Glutamatergic neuron (in vitro differentiated cells): ENCODE measurements at regions not wholly inside any gene's neighbourhood (a gene's known extent, or its start where the extent isn't known, plus 50 kb on each side); places are given as distances from the start of the nearest gene placed in this dataset.

Source experiments
- DNase-seq: peaks from one replicate; pipeline ENCODE4 v3.0.0; 2022
- H3K27ac Mint-ChIP-seq: one replicate; pipeline ENCODE4 v1.8.0; 2020; ENCODE audit warnings: mild to moderate bottlenecking, mixed read lengths, inconsistent platforms; ENCODE audit not compliant: unreplicated experiment
- H3K27me3 Mint-ChIP-seq: one replicate; pipeline ENCODE4 v1.8.0; 2020; ENCODE audit warnings: mild to moderate bottlenecking, moderate library complexity, mixed read lengths, inconsistent platforms; ENCODE audit not compliant: unreplicated experiment
- H3K36me3 Mint-ChIP-seq: one replicate; pipeline ENCODE4 v1.8.0; 2020; ENCODE audit warnings: mild to moderate bottlenecking, mixed read lengths, inconsistent platforms; ENCODE audit not compliant: unreplicated experiment
- H3K4me1 Mint-ChIP-seq: one replicate; pipeline ENCODE4 v1.8.0; 2020; ENCODE audit warnings: mild to moderate bottlenecking, low read depth, mixed read lengths, inconsistent platforms; ENCODE audit not compliant: unreplicated experiment
- H3K4me3 Mint-ChIP-seq: one replicate; pipeline ENCODE4 v1.8.0; 2020; ENCODE audit warnings: mild to moderate bottlenecking, mixed read lengths, inconsistent platforms; ENCODE audit not compliant: unreplicated experiment
- H3K9me3 Mint-ChIP-seq: one replicate; pipeline ENCODE4 v1.8.0; 2020; ENCODE audit warnings: mild to moderate bottlenecking, moderate library complexity, mixed read lengths, inconsistent platforms; ENCODE audit not compliant: unreplicated experiment
- CTCF ChIP-seq: fragments of 200-600 bp; sonication (generic); IDR thresholded peaks from one replicate; pipeline ENCODE4 v1.5.0; 2021; ENCODE audit not compliant: partially characterized antibody, unreplicated experiment

- DNase-seq: peak; percentile 10
- H3K9me3 Mint-ChIP-seq: peaks cover 10% of the 10 kb centered on the region
These were observed 347.1 kb downstream of the SEC14L1 start for GRCh38 chr17:77487677-77488530.

GRCh38 chr17:77488531-77489238 is 347.9 kb downstream of the SEC14L1 start:
- peaks cover 12% of the 10 kb centered on the region for H3K9me3 Mint-ChIP-seq
- peak; percentile 15 for DNase-seq
- H3K4me1 Mint-ChIP-seq: peaks cover 5% of the 10 kb centered on the region
- H3K27ac Mint-ChIP-seq: no peak overlapping the region
- H3K4me3 Mint-ChIP-seq: no peak overlapping the region
- H3K27me3 Mint-ChIP-seq: peaks cover 13% of the 10 kb centered on the region
- H3K36me3 Mint-ChIP-seq: peaks cover 5% of the 10 kb centered on the region
- TF ChIP-seq CTCF: no peak

More at GRCh38 chr17:77487677-77488530, 347.1 kb downstream of the SEC14L1 start:
- no peak for TF ChIP-seq CTCF
- Mint-ChIP-seq H3K4me1 (peaks cover 5% of the 10 kb centered on the region), H3K36me3 (peaks cover 5% of the 10 kb centered on the region), H3K27me3 (peaks cover 10% of the 10 kb centered on the region), H3K4me3 (no peak overlapping the region), H3K27ac (no peak overlapping the region)

GRCh38 chr17:77489239-77489892 is 348.6 kb downstream of the SEC14L1 start:
- Mint-ChIP-seq H3K36me3 (peaks cover 5% of the 10 kb centered on the region), H3K4me3 (no peak overlapping the region), H3K9me3 (peaks cover 12% of the 10 kb centered on the region), H3K27ac (no peak overlapping the region), H3K4me1 (peaks cover 5% of the 10 kb centered on the region), H3K27me3 (peaks cover 13% of the 10 kb centered on the region)
- peak; percentile 24 for DNase-seq
- TF ChIP-seq CTCF: no peak

GRCh38 chr17:77489893-77490255 is 349.1 kb downstream of the SEC14L1 start:
- H3K4me1 Mint-ChIP-seq: peaks cover 5% of the 10 kb centered on the region
- H3K27me3 Mint-ChIP-seq: peaks cover 13% of the 10 kb centered on the region
- H3K4me3 Mint-ChIP-seq: no peak overlapping the region
- H3K27ac Mint-ChIP-seq: no peak overlapping the region
- H3K36me3 Mint-ChIP-seq: peaks cover 5% of the 10 kb centered on the region
- H3K9me3 Mint-ChIP-seq: peaks cover 12% of the 10 kb centered on the region
- peak; percentile 28 for DNase-seq
- TF ChIP-seq CTCF: no peak
